Pancreas (tissue), 10 donors: ENCODE measurements at regions not wholly inside any gene's neighbourhood (a gene's known extent, or its start where the extent isn't known, plus 50 kb on each side); places are given as distances from the start of the nearest gene placed in this dataset.

ENCODE experiments used
- ATAC-seq, 4 donors: fragments of 200-7000 bp; cut with Tn5 transposase; one replicate each; pipeline versions ENCODE4 v1.8.0 to v1.9.1; 2020; ENCODE audit warnings: mild to moderate bottlenecking in 4 of 4, moderate library complexity in 4 of 4
- DNase-seq, 6 donors: peaks; one replicate each; pipeline ENCODE4 v3.0.0-alpha.2; 2020
- FAIRE-seq: peaks from 2 replicates; lab custom pipeline; 2012; peaks lifted over from hg19 to GRCh38; lab: Jason Lieb, UNC
- H3K27ac ChIP-seq, 4 donors: fragments of 200-600 bp; sonication (generic); 1 replicate in 3 of 4; 2 replicates in 1 of 4; pipeline versions ENCODE4 v1.5.0 to v1.8.0; 2020
- H3K27me3 ChIP-seq, 4 donors: fragments of 200-600 bp; one replicate each; pipeline ENCODE4 v1.8.0; 2021
- H3K36me3 ChIP-seq, 3 donors: fragments of 200-600 bp; sonication (generic) in 1 of 3; one replicate each; pipeline versions ENCODE4 v1.5.0 to v1.8.0; 2020 to 2021
- H3K4me1 ChIP-seq, 3 donors: fragments of 200-600 bp; one replicate each; pipeline ENCODE4 v1.8.0; 2021
- H3K4me3 ChIP-seq, 4 donors: fragments of 200-600 bp; sonication (generic) in 2 of 4; one replicate each; pipeline versions ENCODE4 v1.5.0 to v1.8.0; 2020 to 2021
- H3K9me3 ChIP-seq, 4 donors: fragments of 200-600 bp; one replicate each; pipeline ENCODE4 v1.8.0; 2021
- CTCF ChIP-seq, 4 donors: fragments of 200-600 bp; sonication (generic) in 3 of 4; IDR thresholded peaks; one replicate each; pipeline versions ENCODE4 v1.5.0 to v1.8.0; 2021; ENCODE audit warnings: antibody characterized with exemption in 4 of 4
- WGBS, 2 donors: extraction: QIAGEN DNeasy Blood & Tissue Kit; methylation state at CpG; one replicate each; pipeline ENCODE4 v1.1.7; 2013; 5-methylcytosine and 5-hydroxymethylcytosine counted together
- intact Hi-C, 3 donors: fragments of 100-400 bp; cut with DNase I; formaldehyde crosslinking; loops; one replicate each; pipeline versions ENCODE4 v1.11.1 to v1.14.2; 2022
- donor health status: healthy with polysubstance abuse.
- donor health status: DM: no; HTN: no; CAD: no; lungs with moderate emphysema.
- donor health status: DM: no; HTN: no; CAD: no.
- donor health status: control.
- donor health status: control.
- donor health status: Bipolar disorder and iron deficiency.
- donor health status: DM: yes; HTN: yes; CAD: no.
- donor health status: DM: no; HTN: no; CAD: no.
- donor health status: DM: no; HTN: no; CAD: no.
- donor health status: DM: yes; HTN: yes; CAD: no.

GRCh38 chr13:99823961-99824360 lies 147.6 kb downstream of the ZIC5 start:
- intact Hi-C loops = no loop called here
- no peak for FAIRE-seq
- TF ChIP-seq CTCF (IDR thresholded peaks at IDR 0.05) = no peak
- H3K36me3 ChIP-seq = no peaks in the 10 kb centered on the region
- no peaks in the 10 kb centered on the region for H3K27me3 ChIP-seq
- DNase-seq = no peak
- ATAC-seq = no peak
- WGBS, 2 donors = 89 to 94% methylated on average over 2 of the region's 2 CpGs
- H3K4me1 ChIP-seq = no peaks in the 10 kb centered on the region
- no peak overlapping the region for H3K27ac ChIP-seq
- no peak overlapping the region for H3K4me3 ChIP-seq
- H3K9me3 ChIP-seq = no peaks in the 10 kb centered on the region

- WGBS, 2 donors = 85 to 93% methylated on average over 2 of the region's 2 CpGs
- no peak overlapping the region for H3K27ac ChIP-seq
- no peak for DNase-seq
- TF ChIP-seq CTCF (IDR thresholded peaks at IDR 0.05) = no peak
- no peaks in the 10 kb centered on the region for H3K4me1 ChIP-seq
- FAIRE-seq = no peak
- H3K27me3 ChIP-seq = no peaks in the 10 kb centered on the region
- H3K9me3 ChIP-seq = no peaks in the 10 kb centered on the region
- intact Hi-C loops = no loop called here
- no peaks in the 10 kb centered on the region for H3K36me3 ChIP-seq
- no peak overlapping the region for H3K4me3 ChIP-seq
- ATAC-seq = no peak
Measured at GRCh38 chr13:99822820-99823219, 148.7 kb downstream of the ZIC5 start.

- intact Hi-C loops = no loop called here
- Histone ChIP-seq H3K4me3 (no peak overlapping the region), H3K27ac (no peak overlapping the region), H3K9me3 (no peaks in the 10 kb centered on the region), H3K36me3 (no peaks in the 10 kb centered on the region), H3K27me3 (no peaks in the 10 kb centered on the region), H3K4me1 (no peaks in the 10 kb centered on the region)
- no peak for DNase-seq
- FAIRE-seq = no peak
- ATAC-seq = no peak
- TF ChIP-seq CTCF (IDR thresholded peaks at IDR 0.05) = no peak
- WGBS, 2 donors = 93 to 96% methylated on average over 3 of the region's 3 CpGs
Measured at GRCh38 chr13:99821741-99822140, 149.8 kb downstream of the ZIC5 start.

- H3K9me3 ChIP-seq = no peaks in the 10 kb centered on the region
- 57 to 66% methylated on average over 7 of the region's 7 CpGs for WGBS, 2 donors
- H3K27me3 ChIP-seq = no peaks in the 10 kb centered on the region
- no peaks in the 10 kb centered on the region for H3K36me3 ChIP-seq
- FAIRE-seq (no peak), ATAC-seq (no peak), DNase-seq (no peak)
- H3K4me3 ChIP-seq = no peak overlapping the region
- intact Hi-C loops = no loop called here
- H3K27ac ChIP-seq = no peak overlapping the region
- no peak for TF ChIP-seq CTCF (IDR thresholded peaks at IDR 0.05)
- H3K4me1 ChIP-seq = no peaks in the 10 kb centered on the region
Measured at GRCh38 chr13:99819967-99820366, 151.6 kb downstream of the ZIC5 start.

- TF ChIP-seq CTCF (IDR thresholded peaks at IDR 0.05) = no peak
- H3K4me3 ChIP-seq = no peak overlapping the region
- ATAC-seq (no peak), DNase-seq (no peak), FAIRE-seq (no peak)
- intact Hi-C loops = no loop called here
- no peaks in the 10 kb centered on the region for H3K27me3 ChIP-seq
- H3K27ac ChIP-seq = no peak overlapping the region
- no peaks in the 10 kb centered on the region for H3K4me1 ChIP-seq
- 93 to 94% methylated on average over 2 of the region's 2 CpGs for WGBS, 2 donors
- H3K36me3 ChIP-seq = no peaks in the 10 kb centered on the region
- no peaks in the 10 kb centered on the region for H3K9me3 ChIP-seq
Measured at GRCh38 chr13:99816321-99816720, 155.2 kb downstream of the ZIC5 start.
